ENCODE measurements at regions not wholly inside any gene's neighbourhood (a gene's known extent, or its start where the extent isn't known, plus 50 kb on each side); places are given as distances from the start of the nearest gene placed in this dataset.

- Histone ChIP-seq H3K9me3 (ENCODE audit: insufficient read depth, low read depth, low read length) (no peaks in the 10 kb centered on the region), H3K4me3 (ENCODE audit: insufficient read depth, low read depth, low read length) (no peak overlapping the region), H3K9ac (ENCODE audit: low read length) (no peak overlapping the region), H3K79me2 (ENCODE audit: insufficient read depth, low read length) (no peaks in the 10 kb centered on the region), H3K36me3 (ENCODE audit: insufficient read depth, low read length) (no peaks in the 10 kb centered on the region), H3K4me2 (ENCODE audit: low read length) (no peak overlapping the region), H3K27ac (ENCODE audit: low read depth, low read length) (no peak overlapping the region), H3K4me1 (ENCODE audit: insufficient read depth, low read length) (no peaks in the 10 kb centered on the region), H2AFZ (ENCODE audit: low read depth, low read length) (no peak overlapping the region), H3K27me3 (ENCODE audit: insufficient read depth, low read length) (no peaks in the 10 kb centered on the region), H4K20me1 (ENCODE audit: insufficient read depth, low read length) (no peaks in the 10 kb centered on the region)
- no peaks in the 10 kb centered on the region for H3K36me3 Mint-ChIP-seq (ENCODE audit: low read depth, unreplicated experiment)
- no peak for TF ChIP-seq EZH2 (IDR thresholded peaks at IDR 0.05; ENCODE audit: insufficient read depth, low read length)
- TF ChIP-seq, protein P1, sequence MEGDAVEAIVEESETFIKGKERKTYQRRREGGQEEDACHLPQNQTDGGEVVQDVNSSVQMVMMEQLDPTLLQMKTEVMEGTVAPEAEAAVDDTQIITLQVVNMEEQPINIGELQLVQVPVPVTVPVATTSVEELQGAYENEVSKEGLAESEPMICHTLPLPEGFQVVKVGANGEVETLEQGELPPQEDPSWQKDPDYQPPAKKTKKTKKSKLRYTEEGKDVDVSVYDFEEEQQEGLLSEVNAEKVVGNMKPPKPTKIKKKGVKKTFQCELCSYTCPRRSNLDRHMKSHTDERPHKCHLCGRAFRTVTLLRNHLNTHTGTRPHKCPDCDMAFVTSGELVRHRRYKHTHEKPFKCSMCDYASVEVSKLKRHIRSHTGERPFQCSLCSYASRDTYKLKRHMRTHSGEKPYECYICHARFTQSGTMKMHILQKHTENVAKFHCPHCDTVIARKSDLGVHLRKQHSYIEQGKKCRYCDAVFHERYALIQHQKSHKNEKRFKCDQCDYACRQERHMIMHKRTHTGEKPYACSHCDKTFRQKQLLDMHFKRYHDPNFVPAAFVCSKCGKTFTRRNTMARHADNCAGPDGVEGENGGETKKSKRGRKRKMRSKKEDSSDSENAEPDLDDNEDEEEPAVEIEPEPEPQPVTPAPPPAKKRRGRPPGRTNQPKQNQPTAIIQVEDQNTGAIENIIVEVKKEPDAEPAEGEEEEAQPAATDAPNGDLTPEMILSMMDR (IDR thresholded peaks at IDR 0.05; ENCODE audit: insufficient read depth, low read depth, low read length): no peak
- H3K27ac Mint-ChIP-seq (ENCODE audit: unreplicated experiment): no peak overlapping the region
- H3K9me3 Mint-ChIP-seq (ENCODE audit: unreplicated experiment): no peaks in the 10 kb centered on the region
- no peak overlapping the region for H3K4me3 Mint-ChIP-seq (ENCODE audit: unreplicated experiment)
- no peaks in the 10 kb centered on the region for H3K4me1 Mint-ChIP-seq (ENCODE audit: low read depth, unreplicated experiment)
- no peaks in the 10 kb centered on the region for H3K27me3 Mint-ChIP-seq (ENCODE audit: low read depth, unreplicated experiment)
- DNase-seq (ENCODE audit: low read depth) (no peak), FAIRE-seq (peak; percentile 59)
Observed at GRCh38 chrX:137855490-137855889, 289.6 kb downstream of the ZIC3 start.

DNA sequence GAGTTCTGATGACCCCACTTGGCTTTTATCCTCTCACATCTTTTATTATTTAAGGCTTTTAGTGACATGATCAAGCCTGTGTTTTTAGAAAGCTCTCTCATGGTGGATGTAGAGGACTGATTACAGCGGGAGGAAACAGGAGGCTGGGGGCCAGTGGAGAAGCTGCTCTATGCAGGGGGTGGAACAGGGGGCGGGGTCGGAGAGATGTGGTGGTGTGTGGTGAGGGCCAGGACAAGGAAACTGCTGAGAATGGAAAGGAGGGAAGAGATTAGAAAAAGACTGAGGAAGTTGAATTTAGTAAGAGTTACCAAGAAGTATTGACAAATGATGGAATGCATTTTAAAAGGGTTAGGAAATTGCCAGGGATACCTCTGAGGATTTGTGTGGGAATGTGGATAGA, 292.2 kb downstream of the ZIC3 start:
- no peak overlapping the region for H3K9ac ChIP-seq (ENCODE audit: low read length)
- no peak for TF ChIP-seq EZH2 (IDR thresholded peaks at IDR 0.05; ENCODE audit: insufficient read depth, low read length)
- TF ChIP-seq, protein P1 (IDR thresholded peaks at IDR 0.05; ENCODE audit: insufficient read depth, low read depth, low read length): no peak
- no peaks in the 10 kb centered on the region for H3K9me3 Mint-ChIP-seq (ENCODE audit: unreplicated experiment)
- H4K20me1 ChIP-seq (ENCODE audit: insufficient read depth, low read length): no peaks in the 10 kb centered on the region
- no peaks in the 10 kb centered on the region for H3K27me3 Mint-ChIP-seq (ENCODE audit: low read depth, unreplicated experiment)
- no peak overlapping the region for H3K4me3 Mint-ChIP-seq (ENCODE audit: unreplicated experiment)
- no peak overlapping the region for H3K27ac ChIP-seq (ENCODE audit: low read depth, low read length)
- H2AFZ ChIP-seq (ENCODE audit: low read depth, low read length): no peak overlapping the region
- no peaks in the 10 kb centered on the region for H3K36me3 Mint-ChIP-seq (ENCODE audit: low read depth, unreplicated experiment)
- H3K4me3 ChIP-seq (ENCODE audit: insufficient read depth, low read depth, low read length): no peak overlapping the region
- H3K4me1 Mint-ChIP-seq (ENCODE audit: low read depth, unreplicated experiment): no peaks in the 10 kb centered on the region
- no peaks in the 10 kb centered on the region for H3K27me3 ChIP-seq (ENCODE audit: insufficient read depth, low read length)
- FAIRE-seq (no peak), DNase-seq (ENCODE audit: low read depth) (no peak)
- no peaks in the 10 kb centered on the region for H3K79me2 ChIP-seq (ENCODE audit: insufficient read depth, low read length)
- no peaks in the 10 kb centered on the region for H3K36me3 ChIP-seq (ENCODE audit: insufficient read depth, low read length)
- no peaks in the 10 kb centered on the region for H3K4me1 ChIP-seq (ENCODE audit: insufficient read depth, low read length)
- no peak overlapping the region for H3K27ac Mint-ChIP-seq (ENCODE audit: unreplicated experiment)
- no peak overlapping the region for H3K4me2 ChIP-seq (ENCODE audit: low read length)
- H3K9me3 ChIP-seq (ENCODE audit: insufficient read depth, low read depth, low read length): no peaks in the 10 kb centered on the region

- Histone ChIP-seq H2AFZ (ENCODE audit: low read depth, low read length) (no peak overlapping the region), H3K27me3 (ENCODE audit: insufficient read depth, low read length) (no peaks in the 10 kb centered on the region), H3K4me1 (ENCODE audit: insufficient read depth, low read length) (no peaks in the 10 kb centered on the region), H3K36me3 (ENCODE audit: insufficient read depth, low read length) (no peaks in the 10 kb centered on the region), H3K9ac (ENCODE audit: low read length) (no peak overlapping the region), H3K9me3 (ENCODE audit: insufficient read depth, low read depth, low read length) (no peaks in the 10 kb centered on the region), H3K79me2 (ENCODE audit: insufficient read depth, low read length) (no peaks in the 10 kb centered on the region), H3K27ac (ENCODE audit: low read depth, low read length) (no peak overlapping the region), H4K20me1 (ENCODE audit: insufficient read depth, low read length) (no peaks in the 10 kb centered on the region), H3K4me3 (ENCODE audit: insufficient read depth, low read depth, low read length) (no peak overlapping the region), H3K4me2 (ENCODE audit: low read length) (no peak overlapping the region)
- Mint-ChIP-seq H3K36me3 (ENCODE audit: low read depth, unreplicated experiment) (no peaks in the 10 kb centered on the region), H3K27ac (ENCODE audit: unreplicated experiment) (no peak overlapping the region), H3K27me3 (ENCODE audit: low read depth, unreplicated experiment) (no peaks in the 10 kb centered on the region), H3K4me1 (ENCODE audit: low read depth, unreplicated experiment) (no peaks in the 10 kb centered on the region), H3K4me3 (ENCODE audit: unreplicated experiment) (no peak overlapping the region), H3K9me3 (ENCODE audit: unreplicated experiment) (no peaks in the 10 kb centered on the region)
- FAIRE-seq (no peak), DNase-seq (ENCODE audit: low read depth) (no peak)
- no peak for TF ChIP-seq EZH2 (IDR thresholded peaks at IDR 0.05; ENCODE audit: insufficient read depth, low read length)
- TF ChIP-seq, protein P1 (IDR thresholded peaks at IDR 0.05; ENCODE audit: insufficient read depth, low read depth, low read length): no peak
Observed at GRCh38 chrX:137878401-137878800, 312.5 kb downstream of the ZIC3 start.

All from astrocyte (in vitro differentiated cells and primary cell).